OCI-LY3 (cell line): ENCODE measurements at regions not wholly inside any gene's neighbourhood (a gene's known extent, or its start where the extent isn't known, plus 50 kb on each side); places are given as distances from the start of the nearest gene placed in this dataset.

ENCODE experiments used
- EZH2phosphoT487 ChIP-seq: fragments of 200-600 bp; shearing (Covaris generic); IDR thresholded peaks from 2 replicates; pipeline ENCODE4 v1.6.1; 2018; ENCODE audit warnings: antibody characterized with exemption, mixed run types, low read depth
- TF ChIP-seq, protein P1 (sequence below): fragments of 200-600, 300-600 bp; sonication (generic); IDR thresholded peaks from 2 replicates; pipeline ENCODE4 v1.5.1; 2014; ENCODE audit warnings: antibody characterized with exemption, low read length, low read depth

DNA sequence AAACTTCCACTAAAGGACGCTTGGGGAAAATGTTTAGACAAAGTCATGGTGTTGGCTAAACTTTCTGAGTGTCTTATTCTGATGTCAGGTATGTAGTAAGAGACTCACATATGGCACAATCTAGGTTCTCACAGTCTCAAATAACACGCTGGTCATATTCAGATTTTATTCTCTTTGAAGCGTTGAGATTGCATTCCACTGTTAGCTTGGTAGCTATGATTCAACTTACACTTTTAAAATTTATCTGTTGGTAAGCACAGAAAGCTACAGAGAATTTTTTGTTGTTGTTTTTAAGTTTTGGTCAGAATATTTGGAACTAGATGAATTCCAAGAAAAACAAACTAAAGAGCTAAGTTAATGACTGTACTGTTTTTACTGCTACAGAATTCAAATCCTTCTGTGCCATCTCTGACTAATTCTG lies 126.7 kb downstream of the PRRX1 start:
- TF ChIP-seq, protein P1, sequence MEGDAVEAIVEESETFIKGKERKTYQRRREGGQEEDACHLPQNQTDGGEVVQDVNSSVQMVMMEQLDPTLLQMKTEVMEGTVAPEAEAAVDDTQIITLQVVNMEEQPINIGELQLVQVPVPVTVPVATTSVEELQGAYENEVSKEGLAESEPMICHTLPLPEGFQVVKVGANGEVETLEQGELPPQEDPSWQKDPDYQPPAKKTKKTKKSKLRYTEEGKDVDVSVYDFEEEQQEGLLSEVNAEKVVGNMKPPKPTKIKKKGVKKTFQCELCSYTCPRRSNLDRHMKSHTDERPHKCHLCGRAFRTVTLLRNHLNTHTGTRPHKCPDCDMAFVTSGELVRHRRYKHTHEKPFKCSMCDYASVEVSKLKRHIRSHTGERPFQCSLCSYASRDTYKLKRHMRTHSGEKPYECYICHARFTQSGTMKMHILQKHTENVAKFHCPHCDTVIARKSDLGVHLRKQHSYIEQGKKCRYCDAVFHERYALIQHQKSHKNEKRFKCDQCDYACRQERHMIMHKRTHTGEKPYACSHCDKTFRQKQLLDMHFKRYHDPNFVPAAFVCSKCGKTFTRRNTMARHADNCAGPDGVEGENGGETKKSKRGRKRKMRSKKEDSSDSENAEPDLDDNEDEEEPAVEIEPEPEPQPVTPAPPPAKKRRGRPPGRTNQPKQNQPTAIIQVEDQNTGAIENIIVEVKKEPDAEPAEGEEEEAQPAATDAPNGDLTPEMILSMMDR: no peak
- no peak for TF ChIP-seq EZH2phosphoT487
